ENCODE measurements at regions not wholly inside any gene's neighbourhood (a gene's known extent, or its start where the extent isn't known, plus 50 kb on each side); places are given as distances from the start of the nearest gene placed in this dataset.

DNA sequence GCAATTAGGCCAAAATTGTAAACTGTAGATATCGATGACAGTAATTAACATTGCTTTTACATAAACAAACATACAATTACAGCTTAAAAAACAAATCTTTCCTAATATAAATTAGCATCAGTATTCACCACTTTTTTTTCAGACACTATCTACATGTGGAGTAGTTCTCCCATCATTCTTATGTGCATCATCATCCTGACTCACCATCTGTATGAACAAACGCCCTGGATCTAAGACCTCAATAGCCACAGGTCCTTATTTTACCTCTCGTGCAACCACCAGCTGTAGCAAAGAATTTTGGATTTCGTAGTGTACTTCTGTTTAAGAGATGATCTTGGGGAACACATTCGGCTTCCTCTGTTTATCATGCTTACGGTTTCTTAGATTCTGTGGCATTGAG lies 551.9 kb upstream of the KIRREL3 start:
- Mint-ChIP-seq H3K36me3 (no peaks in the 10 kb centered on the region), H3K4me1 (ENCODE audit: low read depth in 2 of 2) (no peaks in the 10 kb centered on the region), H3K27ac (no peak overlapping the region), H3K4me3 (no peak overlapping the region), H3K9me3 (no peaks in the 10 kb centered on the region), H3K27me3 (no peaks in the 10 kb centered on the region)
- DNase-seq (ENCODE audit: low spot score) (no peak), ATAC-seq (no peak)

GRCh38 chr11:127531167-127531566 lies 530.6 kb upstream of the KIRREL3 start:
- H3K27me3 Mint-ChIP-seq = no peaks in the 10 kb centered on the region
- no peaks in the 10 kb centered on the region for H3K36me3 Mint-ChIP-seq
- H3K4me3 Mint-ChIP-seq = no peak overlapping the region
- H3K27ac Mint-ChIP-seq = no peak overlapping the region
- peaks cover 13% of the 10 kb centered on the region for H3K9me3 Mint-ChIP-seq
- no peaks in the 10 kb centered on the region for H3K4me1 Mint-ChIP-seq (ENCODE audit: low read depth in 2 of 2)
- ATAC-seq (no peak), DNase-seq (ENCODE audit: low spot score) (no peak)

GRCh38 chr11:127528297-127528696 lies 527.7 kb upstream of the KIRREL3 start:
- Mint-ChIP-seq H3K27me3 (no peaks in the 10 kb centered on the region), H3K27ac (no peak overlapping the region), H3K4me3 (no peak overlapping the region), H3K4me1 (ENCODE audit: low read depth in 2 of 2) (no peaks in the 10 kb centered on the region), H3K9me3 (peaks cover 13% of the 10 kb centered on the region), H3K36me3 (no peaks in the 10 kb centered on the region)
- DNase-seq (ENCODE audit: low spot score) = no peak
- no peak for ATAC-seq

DNA sequence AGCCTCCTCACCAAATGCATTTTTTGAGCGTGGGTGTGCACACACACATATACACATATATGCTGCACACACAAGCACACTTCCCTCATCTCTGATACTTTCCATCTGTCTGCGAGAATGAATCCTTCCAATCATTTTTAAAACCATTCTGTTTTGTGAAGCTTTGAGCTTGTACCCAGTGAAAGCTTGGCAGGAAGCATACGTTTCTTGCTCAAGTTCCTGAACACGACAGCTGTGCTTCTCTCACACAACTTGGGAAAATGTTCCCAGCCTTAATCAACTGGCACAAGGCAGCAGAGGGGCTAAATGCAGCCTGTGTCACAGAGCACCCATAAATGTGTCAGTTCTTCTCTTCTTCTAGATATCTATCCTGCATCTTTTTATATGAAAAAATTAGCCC lies 524.0 kb upstream of the KIRREL3 start:
- Mint-ChIP-seq H3K4me1 (ENCODE audit: low read depth in 2 of 2) (no peaks in the 10 kb centered on the region), H3K27ac (no peak overlapping the region), H3K27me3 (peaks cover 0 to 8% of the 10 kb centered on the region in 2 donors), H3K9me3 (peaks cover 6% of the 10 kb centered on the region), H3K36me3 (no peaks in the 10 kb centered on the region), H3K4me3 (no peak overlapping the region)
- ATAC-seq = no peak
- DNase-seq (ENCODE audit: low spot score) = no peak

GRCh38 chr11:127521413-127521812 lies 520.8 kb upstream of the KIRREL3 start:
- no peak for ATAC-seq
- Mint-ChIP-seq H3K4me3 (no peak overlapping the region), H3K4me1 (ENCODE audit: low read depth in 2 of 2) (no peaks in the 10 kb centered on the region), H3K27me3 (peaks cover 0 to 8% of the 10 kb centered on the region in 2 donors), H3K9me3 (no peaks in the 10 kb centered on the region), H3K36me3 (no peaks in the 10 kb centered on the region), H3K27ac (no peak overlapping the region)
- DNase-seq (ENCODE audit: low spot score) = no peak

DNA sequence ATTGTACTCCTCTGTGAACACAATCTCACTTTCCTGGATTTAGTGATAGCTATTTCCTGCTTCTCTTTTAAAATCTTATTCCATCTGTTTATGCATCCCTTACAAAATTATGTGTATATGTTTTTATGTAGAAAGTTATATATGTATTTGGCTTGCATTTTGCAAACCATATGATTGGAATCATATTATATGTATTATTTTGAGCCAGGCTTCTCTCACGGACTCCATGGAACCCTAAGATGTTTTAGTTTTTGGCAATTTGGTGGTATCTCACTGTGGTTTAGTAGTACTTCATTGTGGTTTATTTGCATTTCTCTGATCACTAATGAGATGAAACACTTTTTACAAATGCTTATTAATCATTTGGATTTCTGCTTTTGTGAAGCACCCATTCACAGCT lies 507.3 kb upstream of the KIRREL3 start:
- Mint-ChIP-seq H3K9me3 (no peaks in the 10 kb centered on the region), H3K4me1 (ENCODE audit: low read depth in 2 of 2) (no peaks in the 10 kb centered on the region), H3K4me3 (no peak overlapping the region), H3K27ac (no peak overlapping the region), H3K36me3 (no peaks in the 10 kb centered on the region), H3K27me3 (no peaks in the 10 kb centered on the region)
- no peak for ATAC-seq
- DNase-seq (ENCODE audit: low spot score) = no peak

GRCh38 chr11:127506647-127507046 lies 506.1 kb upstream of the KIRREL3 start:
- ATAC-seq (no peak), DNase-seq (ENCODE audit: low spot score) (no peak)
- Mint-ChIP-seq H3K4me1 (ENCODE audit: low read depth in 2 of 2) (no peaks in the 10 kb centered on the region), H3K27me3 (no peaks in the 10 kb centered on the region), H3K27ac (no peak overlapping the region), H3K4me3 (no peak overlapping the region), H3K9me3 (no peaks in the 10 kb centered on the region), H3K36me3 (no peaks in the 10 kb centered on the region)

GRCh38 chr11:127506126-127506525 lies 505.6 kb upstream of the KIRREL3 start:
- DNase-seq (ENCODE audit: low spot score) (no peak), ATAC-seq (no peak)
- Mint-ChIP-seq H3K4me1 (ENCODE audit: low read depth in 2 of 2) (no peaks in the 10 kb centered on the region), H3K36me3 (no peaks in the 10 kb centered on the region), H3K9me3 (no peaks in the 10 kb centered on the region), H3K4me3 (no peak overlapping the region), H3K27ac (no peak overlapping the region), H3K27me3 (no peaks in the 10 kb centered on the region)

DNA sequence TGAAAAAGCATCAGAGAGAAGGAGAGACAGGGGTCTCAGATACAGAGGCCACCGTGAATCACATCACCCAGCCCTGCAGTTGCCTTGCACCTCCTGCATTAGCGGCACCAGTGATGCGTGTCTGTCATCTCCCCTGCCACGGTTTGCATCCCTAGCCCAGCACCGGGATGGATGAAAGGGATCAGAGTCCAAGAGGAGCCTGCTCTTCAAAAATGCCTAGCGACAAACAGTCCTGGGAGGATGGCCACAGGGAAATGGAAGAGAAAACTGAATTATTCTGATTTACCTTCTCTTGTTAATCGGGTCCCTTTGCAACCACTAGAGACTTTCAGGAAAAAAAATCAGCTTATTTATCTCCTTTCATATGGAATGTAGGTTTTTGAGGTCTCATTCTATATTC lies 495.6 kb upstream of the KIRREL3 start:
- H3K4me3 Mint-ChIP-seq = no peak overlapping the region
- peaks cover 4% of the 10 kb centered on the region for H3K9me3 Mint-ChIP-seq
- H3K27ac Mint-ChIP-seq = no peak overlapping the region
- DNase-seq (ENCODE audit: low spot score) = no peak
- no peak for ATAC-seq
- H3K27me3 Mint-ChIP-seq = no peaks in the 10 kb centered on the region
- H3K36me3 Mint-ChIP-seq = no peaks in the 10 kb centered on the region
- no peaks in the 10 kb centered on the region for H3K4me1 Mint-ChIP-seq (ENCODE audit: low read depth in 2 of 2)

DNA sequence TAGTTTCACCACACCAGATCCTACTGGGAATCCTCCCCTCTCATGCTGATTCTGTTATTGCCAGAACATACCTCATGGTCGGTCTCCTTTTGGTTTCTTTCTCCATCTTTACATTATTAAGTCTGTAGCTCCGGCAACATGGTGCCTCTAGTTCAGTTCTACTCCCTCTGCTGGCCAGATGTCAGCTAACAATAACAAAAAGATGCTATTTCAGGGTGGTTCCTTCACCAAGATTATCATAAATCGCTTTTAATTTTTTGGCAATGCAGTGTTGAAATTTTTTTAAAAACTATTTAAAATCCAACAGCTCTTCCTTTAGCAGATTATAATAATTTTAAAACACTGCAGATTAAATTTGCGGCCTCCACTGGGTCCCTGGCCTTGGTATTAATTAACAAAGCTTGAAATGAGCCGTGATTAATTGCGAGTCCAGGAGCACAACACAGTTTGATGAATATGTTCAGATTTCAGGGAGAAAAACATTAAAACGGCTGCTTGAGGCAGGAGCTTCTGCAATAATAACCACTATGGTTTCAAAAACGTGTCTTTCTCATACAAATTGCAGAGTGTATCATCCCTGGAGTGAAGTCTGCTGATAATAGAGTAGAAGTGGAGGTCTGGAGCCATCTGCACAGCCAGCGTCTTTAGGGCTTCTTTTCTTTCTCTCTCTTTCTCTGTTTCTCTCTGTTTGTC lies 492.9 kb upstream of the KIRREL3 start:
- no peak for ATAC-seq
- no peak overlapping the region for H3K27ac Mint-ChIP-seq
- H3K27me3 Mint-ChIP-seq = no peaks in the 10 kb centered on the region
- peaks cover 7% of the 10 kb centered on the region for H3K9me3 Mint-ChIP-seq
- no peaks in the 10 kb centered on the region for H3K4me1 Mint-ChIP-seq (ENCODE audit: low read depth in 2 of 2)
- DNase-seq (ENCODE audit: low spot score) = no peak
- H3K4me3 Mint-ChIP-seq = no peak overlapping the region
- H3K36me3 Mint-ChIP-seq = no peaks in the 10 kb centered on the region

DNA sequence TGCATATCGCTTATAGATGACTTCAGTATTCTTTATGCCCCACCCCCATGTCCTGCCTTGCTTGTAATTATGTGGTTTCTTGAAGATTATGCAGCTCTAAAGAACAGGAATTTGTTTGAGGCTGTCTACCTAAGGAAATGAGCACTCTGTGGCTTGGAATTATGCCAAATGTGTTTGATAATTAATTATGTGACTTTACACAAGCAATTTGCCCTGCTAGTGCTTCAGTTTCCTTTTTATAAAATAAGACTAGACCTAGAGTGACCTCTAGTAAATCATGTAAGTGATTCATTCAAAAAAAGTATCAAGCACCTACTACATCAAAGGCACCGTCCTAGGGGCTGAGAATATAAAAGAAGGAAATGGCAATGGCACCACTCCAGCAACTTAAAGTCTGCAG lies 491.5 kb upstream of the KIRREL3 start:
- Mint-ChIP-seq H3K36me3 (no peaks in the 10 kb centered on the region), H3K9me3 (peaks cover 7% of the 10 kb centered on the region), H3K27ac (no peak overlapping the region), H3K4me3 (no peak overlapping the region), H3K27me3 (no peaks in the 10 kb centered on the region), H3K4me1 (ENCODE audit: low read depth in 2 of 2) (no peaks in the 10 kb centered on the region)
- DNase-seq (ENCODE audit: low spot score) (no peak), ATAC-seq (no peak)

DNA sequence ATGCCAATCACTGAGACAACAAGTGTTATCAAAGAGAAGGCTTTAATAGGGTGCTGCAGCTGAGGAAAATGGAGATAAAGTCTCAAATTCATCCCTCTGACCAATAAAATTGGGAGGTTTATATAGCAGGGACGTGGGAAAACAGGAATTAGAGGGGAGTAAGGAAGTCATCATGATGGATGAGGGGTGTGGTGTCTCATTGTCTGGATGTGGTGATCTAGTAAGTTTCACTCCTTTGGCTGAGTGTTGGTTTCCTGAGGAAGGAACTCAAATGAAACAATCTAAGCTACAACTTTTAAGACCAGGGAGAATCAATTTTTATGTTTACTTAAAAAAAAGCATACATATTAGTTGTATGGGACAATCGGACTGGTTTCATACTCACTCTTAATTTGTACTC lies 491.0 kb upstream of the KIRREL3 start:
- DNase-seq (ENCODE audit: low spot score) (no peak), ATAC-seq (no peak)
- H3K4me3 Mint-ChIP-seq = no peak overlapping the region
- no peaks in the 10 kb centered on the region for H3K36me3 Mint-ChIP-seq
- H3K4me1 Mint-ChIP-seq (ENCODE audit: low read depth in 2 of 2) = no peaks in the 10 kb centered on the region
- H3K27ac Mint-ChIP-seq = no peak overlapping the region
- H3K27me3 Mint-ChIP-seq = no peaks in the 10 kb centered on the region
- peaks cover 7% of the 10 kb centered on the region for H3K9me3 Mint-ChIP-seq

- Mint-ChIP-seq H3K36me3 (no peaks in the 10 kb centered on the region), H3K9me3 (peaks cover 7% of the 10 kb centered on the region), H3K4me3 (no peak overlapping the region), H3K27ac (no peak overlapping the region), H3K27me3 (no peaks in the 10 kb centered on the region), H3K4me1 (ENCODE audit: low read depth in 2 of 2) (no peaks in the 10 kb centered on the region)
- ATAC-seq = no peak
- DNase-seq (ENCODE audit: low spot score) = no peak
Observed at GRCh38 chr11:127490896-127491295, 490.3 kb upstream of the KIRREL3 start.

GRCh38 chr11:127485541-127485940 lies 485.0 kb upstream of the KIRREL3 start:
- no peak overlapping the region for H3K4me3 Mint-ChIP-seq
- ATAC-seq (no peak), DNase-seq (ENCODE audit: low spot score) (no peak)
- peaks cover 0 to 7% of the 10 kb centered on the region in 2 donors for H3K27me3 Mint-ChIP-seq
- no peak overlapping the region for H3K27ac Mint-ChIP-seq
- H3K4me1 Mint-ChIP-seq (ENCODE audit: low read depth in 2 of 2) = no peaks in the 10 kb centered on the region
- H3K36me3 Mint-ChIP-seq = no peaks in the 10 kb centered on the region
- peaks cover 3% of the 10 kb centered on the region for H3K9me3 Mint-ChIP-seq

GRCh38 chr11:127481391-127481790 lies 480.8 kb upstream of the KIRREL3 start:
- Mint-ChIP-seq H3K4me1 (ENCODE audit: low read depth in 2 of 2) (no peaks in the 10 kb centered on the region), H3K27ac (no peak overlapping the region), H3K4me3 (no peak overlapping the region), H3K27me3 (peaks cover 0 to 7% of the 10 kb centered on the region in 2 donors), H3K36me3 (no peaks in the 10 kb centered on the region), H3K9me3 (peaks cover 3% of the 10 kb centered on the region)
- no peak for ATAC-seq
- DNase-seq (ENCODE audit: low spot score) = no peak
